HEK293 (cell line): ENCODE measurements at regions not wholly inside any gene's neighbourhood (a gene's known extent, or its start where the extent isn't known, plus 50 kb on each side); places are given as distances from the start of the nearest gene placed in this dataset.
A peak's percentile ranks its signal among the peaks of the same experiment; 100 is the strongest.

Experiments
- CTCF ChIA-PET: fragments of 350-600 bp; formaldehyde crosslinking; extraction: SDS; loops from one replicate; lab custom pipeline; 2021; ENCODE audit warnings: antibody characterized with exemption; lab: Yijun Ruan, JAX
- POLR2A ChIA-PET: fragments of 300-600 bp; formaldehyde crosslinking; extraction: SDS; loops from one replicate; lab custom pipeline; 2020; ENCODE audit warnings: antibody characterized with exemption, inconsistent platforms; lab: Yijun Ruan, JAX
- H3K27ac ChIP-seq: fragments of 200-500 bp; sonication (Bioruptor generic); 2 replicates; pipeline ENCODE4 v1.5.1; 2014; ENCODE audit warnings: low read depth, low read length, control low read depth, inconsistent platforms; ENCODE audit errors: extremely low read depth
- H3K36me3 ChIP-seq, 2 experiments: fragments of 200-500 bp in 1 of 2; sonication (Bioruptor generic) in 1 of 2; 1 replicate in 1 of 2; 2 replicates in 1 of 2; pipeline ENCODE4 v1.5.1; 2014 to 2017; ENCODE audit warnings: inconsistent platforms in 2 of 2, low read length in 2 of 2; ENCODE audit not compliant: control insufficient read depth in 2 of 2, insufficient read depth in 1 of 2
- H3K4me1 ChIP-seq: fragments of 200-500 bp; sonication (Bioruptor generic); 2 replicates; pipeline ENCODE4 v1.5.1; 2014; ENCODE audit warnings: mild to moderate bottlenecking, low read length, inconsistent platforms; ENCODE audit not compliant: control insufficient read depth, insufficient read depth
- H3K4me3 ChIP-seq: 2 replicates; pipeline ENCODE4 v1.5.1; 2011; ENCODE audit warnings: low read depth, mild to moderate bottlenecking, control low read depth, low read length, moderate library complexity
- H3K9me3 ChIP-seq: fragments of 200-500 bp; sonication (Bioruptor generic); 2 replicates; pipeline ENCODE4 v1.5.1; 2014; ENCODE audit warnings: low read depth, low read length, inconsistent platforms; ENCODE audit not compliant: control insufficient read depth, insufficient read depth
- EGR2 ChIP-seq: fragments of 450-650 bp; formaldehyde crosslinking; IDR thresholded peaks from 2 replicates; pipeline ENCODE4 v1.5.1; 2016; ENCODE audit warnings: low read depth, missing biosample characterization, missing genetic modification characterization
- GLI4 ChIP-seq: fragments of 450-650 bp; formaldehyde crosslinking; IDR thresholded peaks from 2 replicates; pipeline ENCODE4 v1.5.1; 2016; ENCODE audit warnings: missing biosample characterization, missing genetic modification characterization
- KLF1 ChIP-seq: fragments of 450-650 bp; formaldehyde crosslinking; IDR thresholded peaks from 2 replicates; pipeline ENCODE4 v1.5.1; 2016; ENCODE audit warnings: missing biosample characterization, missing genetic modification characterization
- WT1 ChIP-seq: fragments of 450-650 bp; formaldehyde crosslinking; IDR thresholded peaks from 2 replicates; pipeline ENCODE4 v1.5.1; 2016; ENCODE audit warnings: missing biosample characterization, missing genetic modification characterization
- ZFHX2 ChIP-seq: fragments of 450-650 bp; formaldehyde crosslinking; conservative IDR thresholded peaks from 2 replicates; pipeline ENCODE4 v1.5.1; 2016; ENCODE audit warnings: missing biosample characterization, missing genetic modification characterization
- ZNF10 ChIP-seq: fragments of 450-650 bp; formaldehyde crosslinking; IDR thresholded peaks from 2 replicates; pipeline ENCODE4 v1.5.1; 2017; ENCODE audit warnings: missing biosample characterization, missing genetic modification characterization
- ZNF175 ChIP-seq: fragments of 450-650 bp; formaldehyde crosslinking; IDR thresholded peaks from 2 replicates; pipeline ENCODE4 v1.5.1; 2016; ENCODE audit warnings: missing biosample characterization, missing genetic modification characterization
- ZNF239 ChIP-seq: fragments of 450-650 bp; formaldehyde crosslinking; IDR thresholded peaks from 2 replicates; pipeline ENCODE4 v1.5.1; 2016; ENCODE audit warnings: missing biosample characterization, missing genetic modification characterization
- ZNF311 ChIP-seq: fragments of 450-650 bp; formaldehyde crosslinking; IDR thresholded peaks from 2 replicates; pipeline ENCODE4 v1.5.1; 2017; ENCODE audit warnings: missing biosample characterization, missing genetic modification characterization, borderline replicate concordance
- ZNF416 ChIP-seq: fragments of 450-650 bp; formaldehyde crosslinking; IDR thresholded peaks from 2 replicates; pipeline ENCODE4 v1.5.1; 2016; ENCODE audit warnings: missing biosample characterization, missing genetic modification characterization
- ZNF510 ChIP-seq: fragments of 450-650 bp; formaldehyde crosslinking; IDR thresholded peaks from 2 replicates; pipeline ENCODE4 v1.5.1; 2018; ENCODE audit warnings: mild to moderate bottlenecking, missing genetic modification characterization, missing biosample characterization; ENCODE audit not compliant: insufficient replicate concordance
- ZNF555 ChIP-seq: fragments of 450-650 bp; formaldehyde crosslinking; conservative IDR thresholded peaks from 2 replicates; pipeline ENCODE4 v1.5.1; 2017; ENCODE audit warnings: missing biosample characterization, mild to moderate bottlenecking, missing genetic modification characterization, inconsistent platforms
- ZNF654 ChIP-seq: fragments of 450-650 bp; formaldehyde crosslinking; IDR thresholded peaks from 2 replicates; pipeline ENCODE4 v1.5.1; 2016; ENCODE audit warnings: low read depth, missing biosample characterization, missing genetic modification characterization
- ZNF707 ChIP-seq: fragments of 450-650 bp; formaldehyde crosslinking; IDR thresholded peaks from 2 replicates; pipeline ENCODE4 v1.5.1; 2016; ENCODE audit warnings: missing biosample characterization, missing genetic modification characterization
- TF ChIP-seq, protein P1 (sequence below): fragments of 450-650 bp; formaldehyde crosslinking; IDR thresholded peaks from 2 replicates; pipeline ENCODE4 v1.5.1; 2016; ENCODE audit warnings: missing biosample characterization, missing genetic modification characterization
- TF ChIP-seq, protein P2 (sequence below): fragments of 450-650 bp; formaldehyde crosslinking; IDR thresholded peaks from 2 replicates; pipeline ENCODE4 v1.5.1; 2016; ENCODE audit warnings: missing biosample characterization, missing genetic modification characterization
- TF ChIP-seq, protein P3 (sequence below): fragments of 450-650 bp; formaldehyde crosslinking; IDR thresholded peaks from 2 replicates; pipeline ENCODE4 v1.5.1; 2016; ENCODE audit warnings: missing biosample characterization, missing genetic modification characterization
- TF ChIP-seq, protein P4 (sequence below): fragments of 450-650 bp; formaldehyde crosslinking; IDR thresholded peaks from 2 replicates; pipeline ENCODE4 v1.5.1; 2016; ENCODE audit warnings: missing biosample characterization, missing genetic modification characterization, borderline replicate concordance

DNA sequence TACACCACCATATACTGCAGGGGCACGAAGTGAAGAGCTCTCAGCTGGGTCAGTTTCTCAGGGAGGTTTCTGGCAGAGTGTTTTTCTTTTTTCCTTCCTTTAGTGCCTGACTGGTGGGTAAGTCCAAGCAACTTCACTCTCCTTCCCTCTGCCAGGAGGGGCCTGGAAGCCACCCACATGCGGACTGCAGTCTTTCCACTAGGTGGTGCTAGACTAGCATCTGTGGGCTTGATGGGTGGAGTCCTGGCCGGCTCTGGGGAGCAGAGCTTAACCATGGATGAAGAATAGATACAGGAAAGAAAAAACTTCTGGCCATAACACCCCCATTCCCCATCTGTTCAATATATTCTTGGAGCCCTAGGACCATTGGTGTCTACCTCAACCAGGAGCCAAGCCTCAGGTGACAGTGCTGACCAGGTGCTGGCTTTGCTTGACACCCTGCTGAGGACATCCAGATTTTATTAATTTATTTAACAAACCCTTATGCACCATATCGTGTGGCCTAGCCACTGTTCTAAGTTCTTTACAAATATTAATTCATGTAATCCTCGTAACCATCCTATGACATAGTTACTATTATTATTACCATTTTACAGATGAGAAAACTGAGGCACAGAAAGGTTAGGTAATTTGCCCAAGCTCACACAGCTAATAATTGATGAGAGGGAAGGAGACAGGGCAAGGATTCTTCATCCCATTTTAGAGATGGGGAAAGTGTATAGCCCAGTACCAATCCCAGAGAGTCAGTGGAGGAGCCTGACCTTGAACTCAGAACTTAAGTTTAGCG, 126.7 kb upstream of the CSF3R start:
- no peaks in the 10 kb centered on the region for H3K9me3 ChIP-seq
- no peak overlapping the region for H3K4me3 ChIP-seq
- ChIA-PET POLR2A (no interaction called here), CTCF (interaction anchor here (0.5 to 2.7 kb wide), 35 partner anchors 9 to 827 kb away, joined by 3 to 21 read pairs (median 4); partner anchors contain the start of gene CSF3R)
- no peaks in the 10 kb centered on the region for H3K36me3 ChIP-seq
- TF ChIP-seq WT1 (tag by site-specific recombination) (no peak), ZFHX2 (tag by site-specific recombination) (peak; percentile 33; the same call in 1 of the 2 replicates), ZNF654 (tag by site-specific recombination) (peak; percentile 83), EGR2 (tag by site-specific recombination) (peak; percentile 46; the same call in 1 of the 2 replicates), ZNF707 (no peak)
- no peaks in the 10 kb centered on the region for H3K4me1 ChIP-seq
- H3K27ac ChIP-seq = no peak overlapping the region

DNA sequence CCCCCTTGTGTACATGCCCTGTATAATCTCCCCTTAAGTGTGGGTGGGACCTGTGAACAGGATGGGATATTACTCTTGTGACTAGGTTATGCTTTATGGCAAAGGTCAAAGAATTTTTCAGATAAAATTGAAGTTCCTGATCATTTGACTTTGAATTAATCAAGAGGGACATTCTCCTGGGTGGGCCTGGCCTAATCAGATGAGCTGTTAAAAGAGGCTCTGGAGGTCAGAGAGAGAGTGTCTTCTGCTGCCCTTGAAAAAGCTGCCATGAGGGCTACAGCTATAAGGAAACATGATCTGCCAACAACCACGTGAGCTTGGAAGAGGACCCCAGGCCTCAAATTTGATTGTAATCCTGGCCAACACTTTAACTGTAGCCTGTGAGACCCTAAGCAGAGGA, 125.6 kb upstream of the CSF3R start:
- ChIA-PET POLR2A (no interaction called here), CTCF (interaction anchor here (0.9 to 2.7 kb wide), 6 partner anchors 11 to 92 kb away, joined by 3 to 21 read pairs (median 6); no protein-coding TSS in a partner anchor)
- H3K4me3 ChIP-seq = no peak overlapping the region
- H3K27ac ChIP-seq = no peak overlapping the region
- TF ChIP-seq, protein P1, sequence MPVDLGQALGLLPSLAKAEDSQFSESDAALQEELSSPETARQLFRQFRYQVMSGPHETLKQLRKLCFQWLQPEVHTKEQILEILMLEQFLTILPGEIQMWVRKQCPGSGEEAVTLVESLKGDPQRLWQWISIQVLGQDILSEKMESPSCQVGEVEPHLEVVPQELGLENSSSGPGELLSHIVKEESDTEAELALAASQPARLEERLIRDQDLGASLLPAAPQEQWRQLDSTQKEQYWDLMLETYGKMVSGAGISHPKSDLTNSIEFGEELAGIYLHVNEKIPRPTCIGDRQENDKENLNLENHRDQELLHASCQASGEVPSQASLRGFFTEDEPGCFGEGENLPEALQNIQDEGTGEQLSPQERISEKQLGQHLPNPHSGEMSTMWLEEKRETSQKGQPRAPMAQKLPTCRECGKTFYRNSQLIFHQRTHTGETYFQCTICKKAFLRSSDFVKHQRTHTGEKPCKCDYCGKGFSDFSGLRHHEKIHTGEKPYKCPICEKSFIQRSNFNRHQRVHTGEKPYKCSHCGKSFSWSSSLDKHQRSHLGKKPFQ (tag by site-specific recombination) = no peak
- peak; percentile 95 for TF ChIP-seq ZNF10 (tag by site-specific recombination)
- no peaks in the 10 kb centered on the region for H3K9me3 ChIP-seq
- H3K36me3 ChIP-seq = no peaks in the 10 kb centered on the region
- H3K4me1 ChIP-seq = no peaks in the 10 kb centered on the region

DNA sequence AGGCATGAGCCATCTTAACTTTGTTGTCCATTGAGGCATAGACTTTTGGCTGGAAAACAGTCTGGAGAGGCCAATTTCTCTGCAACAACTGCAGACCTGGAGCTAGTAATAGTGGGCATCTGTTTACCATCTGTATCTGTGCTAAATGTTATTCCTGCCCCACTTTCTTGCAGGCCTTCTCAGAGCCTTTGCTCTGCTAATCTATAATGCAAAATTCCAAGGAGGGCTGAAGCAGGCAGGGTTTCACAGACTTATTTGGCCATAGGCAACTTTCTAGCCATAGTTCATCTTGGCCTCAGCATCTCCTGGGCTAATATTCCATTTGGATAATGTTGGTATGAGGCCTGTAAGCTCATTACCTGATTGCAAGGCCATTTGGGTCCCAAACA, 124.5 kb upstream of the CSF3R start:
- CTCF ChIA-PET = interaction anchor here (0.6 to 2.1 kb wide), 8 partner anchors 9 to 848 kb away, joined by 3 to 6 read pairs (median 3); no protein-coding TSS in a partner anchor
- POLR2A ChIA-PET = no interaction called here
- TF ChIP-seq, protein P2, sequence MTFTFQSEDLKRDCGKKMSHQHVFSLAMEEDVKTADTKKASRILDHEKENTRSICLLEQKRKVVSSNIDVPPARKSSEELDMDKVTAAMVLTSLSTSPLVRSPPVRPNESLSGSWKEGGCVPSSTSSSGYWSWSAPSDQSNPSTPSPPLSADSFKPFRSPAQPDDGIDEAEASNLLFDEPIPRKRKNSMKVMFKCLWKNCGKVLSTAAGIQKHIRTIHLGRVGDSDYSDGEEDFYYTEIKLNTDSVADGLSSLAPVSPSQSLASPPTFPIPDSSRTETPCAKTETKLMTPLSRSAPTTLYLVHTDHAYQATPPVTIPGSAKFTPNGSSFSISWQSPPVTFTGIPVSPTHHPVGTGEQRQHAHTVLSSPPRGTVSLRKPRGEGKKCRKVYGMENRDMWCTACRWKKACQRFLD = no peak
- TF ChIP-seq ZNF239 (tag by site-specific recombination) = peak; percentile 87

DNA sequence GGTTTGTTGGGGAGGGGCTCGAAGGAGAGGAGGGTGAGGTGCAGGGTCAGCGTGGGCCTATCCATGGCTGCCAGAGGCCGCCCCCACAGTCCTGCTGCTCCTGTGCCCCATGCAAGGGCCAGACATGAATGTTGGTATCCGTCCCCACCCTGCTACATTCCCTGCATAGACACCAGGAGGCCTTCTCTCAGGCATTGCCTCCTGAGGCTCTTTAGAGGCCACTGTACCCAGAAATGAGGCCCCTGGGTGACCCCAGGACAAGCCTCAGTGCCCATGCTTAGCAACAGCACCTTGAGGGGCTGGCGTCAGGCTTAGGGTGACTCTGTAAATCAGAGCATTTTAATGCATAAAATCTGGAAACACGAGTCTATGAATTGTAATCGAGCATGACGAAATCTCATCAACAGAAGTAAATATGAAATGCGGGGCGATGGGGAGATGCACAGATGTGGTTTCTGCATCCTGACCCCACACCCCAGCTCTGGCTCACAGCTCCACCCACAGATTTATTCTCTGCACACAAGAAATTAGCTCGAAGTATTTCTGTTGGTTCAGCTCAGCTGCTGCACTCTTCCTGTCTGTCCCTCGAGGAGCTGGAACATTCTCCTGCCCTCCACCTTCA, 124.0 kb upstream of the CSF3R start:
- Histone ChIP-seq H3K4me3 (no peak overlapping the region), H3K4me1 (no peaks in the 10 kb centered on the region), H3K9me3 (no peaks in the 10 kb centered on the region), H3K36me3 (no peaks in the 10 kb centered on the region), H3K27ac (no peak overlapping the region)
- ChIA-PET CTCF (interaction anchor here (0.5 to 2.1 kb wide), 5 partner anchors 9 to 1404 kb away, joined by 3 to 6 read pairs (median 3); no protein-coding TSS in a partner anchor), POLR2A (no interaction called here)
- no peak for TF ChIP-seq ZNF510 (tag by site-specific recombination)
- no peak for TF ChIP-seq ZNF311 (tag by site-specific recombination)
- TF ChIP-seq, protein P3, sequence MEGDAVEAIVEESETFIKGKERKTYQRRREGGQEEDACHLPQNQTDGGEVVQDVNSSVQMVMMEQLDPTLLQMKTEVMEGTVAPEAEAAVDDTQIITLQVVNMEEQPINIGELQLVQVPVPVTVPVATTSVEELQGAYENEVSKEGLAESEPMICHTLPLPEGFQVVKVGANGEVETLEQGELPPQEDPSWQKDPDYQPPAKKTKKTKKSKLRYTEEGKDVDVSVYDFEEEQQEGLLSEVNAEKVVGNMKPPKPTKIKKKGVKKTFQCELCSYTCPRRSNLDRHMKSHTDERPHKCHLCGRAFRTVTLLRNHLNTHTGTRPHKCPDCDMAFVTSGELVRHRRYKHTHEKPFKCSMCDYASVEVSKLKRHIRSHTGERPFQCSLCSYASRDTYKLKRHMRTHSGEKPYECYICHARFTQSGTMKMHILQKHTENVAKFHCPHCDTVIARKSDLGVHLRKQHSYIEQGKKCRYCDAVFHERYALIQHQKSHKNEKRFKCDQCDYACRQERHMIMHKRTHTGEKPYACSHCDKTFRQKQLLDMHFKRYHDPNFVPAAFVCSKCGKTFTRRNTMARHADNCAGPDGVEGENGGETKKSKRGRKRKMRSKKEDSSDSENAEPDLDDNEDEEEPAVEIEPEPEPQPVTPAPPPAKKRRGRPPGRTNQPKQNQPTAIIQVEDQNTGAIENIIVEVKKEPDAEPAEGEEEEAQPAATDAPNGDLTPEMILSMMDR = no peak
- no peak for TF ChIP-seq ZNF416
- TF ChIP-seq, protein P4, sequence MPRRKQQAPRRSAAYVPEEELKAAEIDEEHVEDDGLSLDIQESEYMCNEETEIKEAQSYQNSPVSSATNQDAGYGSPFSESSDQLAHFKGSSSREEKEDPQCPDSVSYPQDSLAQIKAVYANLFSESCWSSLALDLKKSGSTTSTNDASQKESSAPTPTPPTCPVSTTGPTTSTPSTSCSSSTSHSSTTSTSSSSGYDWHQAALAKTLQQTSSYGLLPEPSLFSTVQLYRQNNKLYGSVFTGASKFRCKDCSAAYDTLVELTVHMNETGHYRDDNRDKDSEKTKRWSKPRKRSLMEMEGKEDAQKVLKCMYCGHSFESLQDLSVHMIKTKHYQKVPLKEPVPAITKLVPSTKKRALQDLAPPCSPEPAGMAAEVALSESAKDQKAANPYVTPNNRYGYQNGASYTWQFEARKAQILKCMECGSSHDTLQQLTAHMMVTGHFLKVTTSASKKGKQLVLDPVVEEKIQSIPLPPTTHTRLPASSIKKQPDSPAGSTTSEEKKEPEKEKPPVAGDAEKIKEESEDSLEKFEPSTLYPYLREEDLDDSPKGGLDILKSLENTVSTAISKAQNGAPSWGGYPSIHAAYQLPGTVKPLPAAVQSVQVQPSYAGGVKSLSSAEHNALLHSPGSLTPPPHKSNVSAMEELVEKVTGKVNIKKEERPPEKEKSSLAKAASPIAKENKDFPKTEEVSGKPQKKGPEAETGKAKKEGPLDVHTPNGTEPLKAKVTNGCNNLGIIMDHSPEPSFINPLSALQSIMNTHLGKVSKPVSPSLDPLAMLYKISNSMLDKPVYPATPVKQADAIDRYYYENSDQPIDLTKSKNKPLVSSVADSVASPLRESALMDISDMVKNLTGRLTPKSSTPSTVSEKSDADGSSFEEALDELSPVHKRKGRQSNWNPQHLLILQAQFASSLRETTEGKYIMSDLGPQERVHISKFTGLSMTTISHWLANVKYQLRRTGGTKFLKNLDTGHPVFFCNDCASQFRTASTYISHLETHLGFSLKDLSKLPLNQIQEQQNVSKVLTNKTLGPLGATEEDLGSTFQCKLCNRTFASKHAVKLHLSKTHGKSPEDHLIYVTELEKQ = no peak
- TF ChIP-seq ZNF175 (tag by site-specific recombination) = no peak
- TF ChIP-seq ZNF555 (tag by site-specific recombination) = no peak
- no peak for TF ChIP-seq KLF1 (tag by site-specific recombination)
- TF ChIP-seq GLI4 (tag by site-specific recombination) = no peak

More for the DNA sequence above, 124.5 kb upstream of the CSF3R start:
- Histone ChIP-seq H3K36me3 (no peaks in the 10 kb centered on the region), H3K27ac (no peak overlapping the region), H3K9me3 (no peaks in the 10 kb centered on the region), H3K4me3 (no peak overlapping the region), H3K4me1 (no peaks in the 10 kb centered on the region)
